GM12892 (cell line): ENCODE measurements at regions not wholly inside any gene's neighbourhood (a gene's known extent, or its start where the extent isn't known, plus 50 kb on each side); places are given as distances from the start of the nearest gene placed in this dataset.

ENCODE experiments used
- POLR2A ChIP-seq: IDR thresholded peaks from 2 replicates; pipeline ENCODE4 v1.6.1; 2011; ENCODE audit warnings: low read depth, low read length, control low read depth
- TAF1 ChIP-seq: IDR thresholded peaks from 2 replicates; pipeline ENCODE4 v1.6.1; 2011; ENCODE audit warnings: low read depth, mild to moderate bottlenecking, control low read depth, low read length, borderline replicate concordance

DNA sequence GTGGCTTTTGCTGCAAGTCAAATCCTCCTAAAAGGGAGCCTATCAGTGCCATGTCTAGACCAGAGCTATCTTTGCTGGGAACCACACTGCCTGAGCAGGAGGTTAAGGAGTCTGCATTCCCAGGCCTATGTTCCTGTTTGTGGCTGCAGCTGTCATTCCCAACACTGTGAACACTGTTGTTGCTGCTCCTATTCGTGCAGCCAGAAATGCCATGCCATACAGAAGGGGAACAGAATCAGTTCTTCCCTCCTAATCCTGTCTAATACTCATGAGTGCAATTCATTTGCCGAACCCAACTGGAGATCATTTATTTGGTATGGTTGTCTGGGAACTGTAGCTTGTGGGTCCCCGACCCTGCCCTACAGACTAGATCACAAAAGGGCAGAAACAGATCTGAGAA lies 406.5 kb upstream of the GJE1 start:
- no peak for TF ChIP-seq POLR2A
- no peak for TF ChIP-seq TAF1
